ENCODE measurements at regions not wholly inside any gene's neighbourhood (a gene's known extent, or its start where the extent isn't known, plus 50 kb on each side); places are given as distances from the start of the nearest gene placed in this dataset.

DNA sequence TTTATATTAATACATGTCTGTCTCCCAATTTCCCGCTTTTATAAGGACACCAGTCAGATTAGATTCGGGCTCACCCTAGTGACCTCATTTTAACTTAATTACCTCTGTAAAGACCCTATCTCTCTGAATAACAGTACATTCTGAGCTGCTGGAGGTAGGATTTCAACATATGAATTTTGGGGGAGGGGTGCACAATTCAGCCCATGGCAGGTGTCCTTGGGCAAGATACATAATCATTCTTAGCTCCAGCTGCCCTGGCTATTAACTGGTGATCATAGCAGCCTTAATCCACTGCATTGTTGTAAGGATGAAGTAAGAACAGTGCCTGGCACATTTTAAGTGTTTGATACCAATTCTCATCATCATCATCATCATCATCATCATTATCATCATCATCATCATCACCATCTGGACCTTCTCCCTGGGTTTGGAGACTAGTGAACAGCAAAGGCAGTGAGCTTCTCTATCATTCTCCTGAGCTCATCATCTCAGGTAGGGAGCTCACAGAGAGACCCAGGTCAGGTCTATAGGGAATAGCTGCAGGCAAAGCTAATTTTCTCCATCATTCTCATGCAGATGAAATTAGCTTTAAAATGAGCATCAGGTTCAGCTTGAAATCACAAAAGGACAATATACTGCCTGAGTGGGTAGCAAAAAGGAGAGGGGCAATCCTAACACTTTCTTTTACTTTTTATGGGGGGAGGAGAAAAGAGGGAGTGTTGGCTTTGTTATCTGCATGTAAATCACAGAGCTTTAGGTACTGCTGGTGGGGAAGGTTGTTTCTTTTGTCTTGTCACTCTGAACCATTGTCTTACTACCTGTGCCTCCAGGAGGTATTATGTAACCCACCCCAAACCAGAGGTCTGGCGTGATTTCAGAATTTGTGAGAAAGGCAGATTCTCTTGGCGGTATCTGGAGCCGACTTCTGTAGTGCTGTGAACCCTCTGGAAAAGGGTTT, 125.5 kb upstream of the SPRED2 start:
- TF ChIP-seq POLR2AphosphoS5 (IDR thresholded peaks at IDR 0.05) (no peak), EP300 (IDR thresholded peaks at IDR 0.05) (no peak), POLR2A (IDR thresholded peaks at IDR 0.05) (no peak)

All from gastroesophageal sphincter (tissue), 2 donors.